SHP77 (cell line): ENCODE measurements at regions not wholly inside any gene's neighbourhood (a gene's known extent, or its start where the extent isn't known, plus 50 kb on each side); places are given as distances from the start of the nearest gene placed in this dataset.

Source experiments
- DNase-seq, 2 experiments: peaks; one replicate each; lab custom pipeline; 2025; lab: John Stamatoyannopoulos, UW

DNA sequence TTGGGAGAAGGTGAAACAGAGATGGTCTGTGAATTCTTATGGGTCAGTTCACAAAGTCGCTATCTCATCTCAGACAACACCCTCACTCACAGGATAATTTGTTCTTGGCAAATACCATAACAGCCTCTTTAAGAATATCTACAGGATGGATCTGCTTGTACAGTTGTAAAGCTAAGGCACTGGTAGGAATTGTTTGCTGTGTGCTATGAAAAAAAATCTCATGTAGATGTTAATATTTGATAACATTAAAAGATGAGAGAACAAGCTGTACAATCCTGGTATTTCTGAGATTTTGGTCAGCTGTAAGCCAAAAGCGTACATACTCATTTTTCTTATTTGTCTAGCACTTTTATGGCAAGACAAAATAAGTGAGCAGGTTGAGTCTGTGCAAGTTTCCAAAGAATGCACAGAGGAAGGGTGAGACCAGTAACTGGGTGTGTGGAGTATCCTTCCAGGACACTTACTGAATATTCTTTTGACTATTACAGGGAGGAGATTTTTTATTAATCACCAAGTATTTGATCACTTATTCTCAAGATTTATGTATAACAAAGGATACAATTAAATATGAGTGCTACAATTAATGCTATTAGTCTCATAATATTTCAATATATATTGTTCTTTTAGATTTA lies 814.5 kb upstream of the MIR17HG start:
- DNase-seq: no peak

DNA sequence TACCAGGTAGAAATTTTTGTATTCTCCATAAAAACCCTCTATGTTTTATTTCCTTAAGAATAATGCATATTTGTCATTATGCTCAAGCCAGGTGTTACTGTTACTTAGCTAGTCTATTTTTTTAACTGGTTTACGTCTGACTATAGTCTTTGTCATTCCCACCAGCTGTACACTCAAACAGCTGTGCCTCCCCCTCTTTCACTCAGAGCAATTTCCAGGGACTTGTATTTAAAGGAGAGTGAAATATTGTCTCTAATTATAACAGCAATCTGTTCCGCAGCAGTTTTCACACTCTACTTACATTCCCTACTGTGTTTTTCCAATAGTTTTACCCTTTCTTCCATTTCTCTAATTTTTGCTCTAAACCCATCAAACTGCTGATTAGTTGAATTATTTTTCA lies 813.6 kb upstream of the MIR17HG start:
- no peak for DNase-seq

DNA sequence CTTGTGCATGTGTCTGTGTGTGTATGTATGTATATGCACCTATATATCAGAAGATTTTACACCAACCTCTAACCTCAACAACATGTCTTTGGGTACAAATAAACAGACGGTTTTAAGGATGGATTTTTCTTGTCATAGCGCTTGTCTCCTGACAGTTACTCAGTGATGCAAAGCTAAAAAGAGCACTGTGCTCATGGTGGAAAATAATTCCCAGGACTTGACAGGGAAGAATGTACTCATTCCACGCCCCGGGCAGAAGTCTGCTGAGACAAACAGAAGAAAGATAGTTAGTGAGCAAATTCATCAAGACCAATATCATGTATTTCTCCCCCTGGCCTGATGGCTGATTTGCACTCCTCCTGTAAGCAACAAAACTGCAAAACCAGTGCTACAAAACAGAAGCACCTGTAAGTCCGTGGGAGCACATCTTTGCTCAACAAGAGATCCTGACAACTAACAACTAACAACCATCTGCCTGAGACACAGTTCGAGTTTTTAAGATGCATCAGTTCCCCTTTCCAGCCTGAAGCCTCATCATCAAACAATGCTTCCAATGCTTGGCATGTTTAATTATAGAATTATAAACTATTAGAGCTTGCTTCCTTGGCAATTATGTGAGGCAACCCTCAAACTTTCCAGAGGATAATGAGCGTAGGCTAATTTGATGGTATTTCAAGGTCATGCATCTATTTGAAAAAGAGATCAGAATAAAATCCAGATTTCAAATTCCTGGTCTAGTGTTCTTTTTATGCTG lies 812.7 kb upstream of the MIR17HG start:
- no peak for DNase-seq

DNA sequence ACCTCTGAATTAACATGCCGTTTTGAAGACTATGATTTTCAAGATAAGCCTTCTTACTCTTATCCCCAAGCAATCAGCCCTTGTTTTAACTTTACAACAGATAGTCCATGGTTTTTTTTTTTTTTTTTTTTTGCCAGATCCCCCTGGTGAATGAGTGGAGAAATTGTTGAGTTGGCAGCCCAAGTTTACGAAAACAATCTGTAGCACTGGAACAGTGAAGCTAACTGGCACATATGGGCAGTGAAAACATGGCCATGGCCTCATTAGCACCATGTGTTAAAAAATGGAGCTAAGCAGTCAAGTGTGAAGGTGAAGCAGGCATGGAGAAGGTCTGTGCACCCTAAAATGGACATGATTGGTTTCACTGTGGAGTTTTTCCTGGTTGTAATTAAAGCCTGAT lies 812.1 kb upstream of the MIR17HG start:
- DNase-seq: no peak

DNA sequence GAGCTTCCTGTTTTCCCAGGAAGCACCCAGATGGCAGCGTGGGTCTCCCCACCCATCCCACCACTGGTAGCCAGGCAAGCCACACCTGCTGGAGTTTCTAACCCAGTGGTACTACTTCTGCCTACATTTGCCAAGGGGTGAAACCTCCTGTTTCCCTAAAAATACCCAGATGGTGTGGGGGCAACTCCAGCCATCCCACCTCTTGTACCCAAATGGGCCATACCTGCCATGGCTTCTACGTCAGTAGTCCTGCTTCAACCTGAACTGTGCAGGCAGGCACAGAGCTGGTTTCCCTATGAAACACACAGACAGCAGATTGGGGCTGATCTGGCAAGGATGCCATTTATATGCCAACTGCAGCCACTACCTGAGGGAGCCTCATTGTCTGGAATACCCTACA lies 809.4 kb upstream of the MIR17HG start:
- no peak for DNase-seq

DNA sequence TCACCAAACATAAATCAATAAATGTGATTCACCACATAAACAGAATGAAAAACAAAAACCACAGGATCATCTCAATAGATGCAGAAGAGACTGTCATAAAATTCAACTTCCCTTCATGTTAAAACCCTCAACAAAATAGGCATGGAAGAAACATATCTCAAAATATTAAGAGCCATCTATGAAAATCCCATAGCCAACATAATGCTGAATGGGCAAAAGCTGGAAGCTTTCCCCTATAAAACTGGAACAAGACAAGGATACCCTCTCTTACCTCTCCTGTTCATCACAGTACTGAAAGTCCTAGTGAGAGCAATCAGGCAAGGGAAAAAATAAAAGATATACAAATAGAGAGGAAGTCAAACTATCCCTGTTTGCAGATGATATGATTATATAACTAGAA lies 806.1 kb upstream of the MIR17HG start:
- no peak for DNase-seq

DNA sequence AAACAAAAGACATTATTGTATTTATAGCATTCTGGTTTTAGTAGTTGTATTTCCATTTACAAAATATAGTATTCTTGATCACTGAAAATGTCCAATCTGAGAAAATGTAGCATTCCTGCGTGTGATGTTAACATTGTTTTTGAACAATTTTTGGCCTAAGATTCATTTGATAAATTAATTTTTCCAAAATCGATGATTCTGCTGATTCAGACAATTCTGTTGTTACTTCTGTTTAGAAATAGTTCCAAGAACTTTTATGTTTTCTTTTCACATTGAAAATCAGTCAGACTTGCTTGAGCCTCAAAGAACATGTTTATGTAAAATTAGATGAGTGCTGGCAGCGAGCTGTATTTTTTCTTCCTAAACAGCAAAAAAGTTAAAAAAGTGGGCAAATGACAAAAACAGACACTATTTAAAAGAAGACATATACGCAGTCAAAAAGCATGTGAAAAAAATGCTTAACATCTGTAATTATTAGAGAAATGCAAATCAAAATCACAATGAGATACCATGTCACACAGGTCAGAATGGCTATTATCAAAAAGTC lies 804.5 kb upstream of the MIR17HG start:
- DNase-seq: no peak

DNA sequence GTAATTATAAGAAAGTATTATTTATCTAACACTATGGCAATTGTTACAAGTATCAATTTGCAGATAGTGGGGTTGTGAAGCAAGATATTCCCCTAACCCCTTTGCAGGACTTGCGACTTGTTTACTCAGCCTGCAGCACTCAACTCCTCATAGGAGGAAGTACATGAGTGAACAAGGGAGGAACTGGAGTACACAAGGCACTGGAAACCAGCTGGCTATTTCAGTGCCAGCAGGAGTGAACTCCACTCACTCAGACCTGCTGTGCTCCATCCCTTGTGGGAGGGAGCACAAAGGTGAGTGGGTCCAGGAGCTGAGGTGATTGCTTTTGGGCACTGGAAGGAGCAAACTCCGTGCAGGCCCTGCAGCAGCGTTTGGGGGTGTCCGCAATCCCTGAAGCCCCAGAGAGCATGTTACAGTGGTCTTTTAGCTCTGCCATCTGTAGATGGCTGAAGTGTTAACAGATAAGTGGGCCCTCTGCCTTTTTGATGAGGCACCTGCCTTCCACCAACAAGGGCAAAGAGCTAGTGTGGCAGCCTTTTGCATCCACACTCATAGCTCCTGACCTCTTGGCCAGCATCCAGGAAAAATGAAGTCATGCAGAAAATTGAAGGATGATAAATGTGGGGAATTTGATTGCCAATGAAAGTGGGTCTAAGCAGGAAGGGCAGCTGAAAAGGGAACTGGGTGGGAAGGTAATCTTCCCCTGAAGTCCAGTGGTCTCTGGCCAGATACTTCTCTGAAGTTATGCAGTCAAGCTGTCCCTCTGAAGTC lies 802.2 kb upstream of the MIR17HG start:
- peak; percentile 99 for DNase-seq

DNA sequence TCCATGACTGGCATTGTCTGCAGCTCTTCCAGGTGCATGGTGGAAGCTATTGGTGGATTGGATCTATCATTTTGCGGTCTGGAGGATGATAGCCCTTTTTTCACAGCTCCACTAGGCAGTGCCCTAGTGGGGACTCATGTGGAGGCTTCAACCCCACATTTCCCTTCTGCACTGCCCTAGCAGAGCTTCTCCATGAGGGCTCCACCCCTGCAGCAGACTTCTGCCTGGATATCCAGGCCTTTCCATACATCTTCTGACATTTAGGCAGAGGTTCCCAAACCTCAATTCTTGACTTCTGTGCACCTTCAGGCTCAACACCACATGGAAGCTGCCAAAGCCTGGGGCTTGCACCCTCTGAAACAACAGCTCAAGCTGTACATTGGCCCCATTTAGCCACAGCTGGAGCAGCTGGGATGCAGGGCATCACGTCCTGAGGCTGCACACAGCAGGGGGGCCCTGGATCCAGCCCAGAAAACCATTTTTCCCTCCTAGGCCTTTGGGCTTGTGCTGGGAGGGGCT lies 800.2 kb upstream of the MIR17HG start:
- no peak for DNase-seq

DNA sequence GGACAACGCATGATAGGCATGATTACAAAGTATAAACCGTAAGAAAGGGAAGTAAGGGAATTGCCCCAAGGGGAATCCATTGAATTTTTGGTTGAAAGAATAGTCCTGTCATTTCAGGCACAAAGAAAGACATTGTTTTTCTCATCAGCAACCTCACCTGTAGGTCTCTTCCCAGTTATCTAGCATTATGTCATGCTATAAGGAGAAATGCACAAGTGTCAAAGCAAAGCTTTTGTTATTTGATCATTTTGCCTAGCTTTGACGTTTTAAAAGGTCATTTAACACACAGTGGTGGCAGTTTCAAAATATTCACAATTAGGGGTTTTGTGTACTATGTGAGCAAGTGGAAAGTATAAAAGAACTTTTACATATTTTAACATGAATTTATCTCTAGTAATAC lies 796.2 kb upstream of the MIR17HG start:
- DNase-seq: no peak

DNA sequence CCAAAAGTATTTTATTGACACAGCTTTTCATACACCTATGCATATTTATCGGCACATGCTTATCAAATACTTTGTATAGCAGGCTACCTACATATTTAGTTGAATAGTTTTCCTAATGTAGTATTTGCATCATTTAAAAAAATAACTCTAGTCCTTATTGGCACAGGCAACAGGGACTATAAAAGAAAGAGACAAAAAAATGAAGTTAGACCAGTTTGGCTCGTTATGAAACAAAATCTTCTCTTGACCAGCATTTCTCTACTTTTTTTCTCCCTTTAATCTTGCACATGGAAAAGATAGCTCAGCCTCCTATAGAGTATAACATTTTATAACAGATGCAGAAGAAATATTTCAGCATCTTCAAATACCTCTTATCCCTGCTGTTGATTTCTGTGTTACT lies 794.8 kb upstream of the MIR17HG start:
- no peak for DNase-seq

DNA sequence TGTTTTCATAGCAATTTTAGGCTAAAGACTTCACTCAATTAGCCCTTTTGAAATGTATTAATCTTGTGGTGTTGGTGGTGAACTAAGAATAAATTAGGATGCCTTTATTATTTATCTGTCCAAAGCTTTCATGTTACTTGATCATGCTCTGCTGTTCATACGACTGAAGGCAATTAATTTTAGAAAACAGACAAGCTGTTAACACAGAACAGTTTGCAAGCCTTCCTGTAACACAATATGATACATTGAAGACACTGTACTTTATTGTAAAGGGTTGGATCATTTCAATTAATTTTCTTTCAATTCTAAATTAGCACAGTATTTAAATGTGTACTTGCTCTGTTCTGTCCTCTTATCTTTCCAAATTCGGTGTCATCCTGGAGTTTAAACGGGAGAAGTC lies 794.3 kb upstream of the MIR17HG start:
- peak in 1 of 2 experiments; percentile 35 for DNase-seq

DNA sequence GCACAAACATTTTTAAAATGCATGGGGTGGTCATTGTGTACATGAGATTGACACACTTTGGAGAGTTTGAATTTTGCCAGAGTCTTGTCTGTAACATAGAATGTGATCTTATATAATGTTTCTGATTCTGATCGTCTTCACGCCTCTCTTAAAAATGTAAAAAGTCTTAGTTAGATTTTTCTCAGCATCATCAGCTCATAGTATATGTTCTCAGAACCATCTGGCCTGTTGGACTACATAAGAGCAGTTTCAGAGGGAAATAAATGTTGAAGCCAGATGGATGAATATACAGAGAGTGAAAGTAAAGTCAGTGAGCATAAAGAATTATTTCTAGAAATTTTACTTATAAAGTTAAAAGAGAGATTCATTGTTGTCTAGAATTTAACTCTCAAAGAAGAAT lies 789.9 kb upstream of the MIR17HG start:
- DNase-seq: no peak

DNA sequence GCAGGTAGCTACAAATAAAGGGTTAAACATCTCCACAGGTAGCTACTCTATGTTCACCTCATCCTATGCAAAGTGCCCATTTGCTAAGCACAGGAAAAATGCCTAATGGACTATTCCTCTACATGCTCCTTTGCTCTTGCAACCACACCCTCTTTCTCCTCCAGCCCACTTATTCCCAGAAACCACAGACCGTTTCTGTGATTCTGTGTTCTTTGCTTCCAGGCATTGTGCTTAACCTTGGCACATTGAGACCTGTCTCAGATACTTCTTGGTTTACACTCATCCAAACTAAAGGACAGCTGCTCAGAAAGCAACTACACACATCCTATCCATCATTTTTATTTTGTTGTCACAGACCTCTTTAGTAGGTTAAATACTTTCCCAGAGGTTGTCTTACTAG lies 785.0 kb upstream of the MIR17HG start:
- no peak for DNase-seq

DNA sequence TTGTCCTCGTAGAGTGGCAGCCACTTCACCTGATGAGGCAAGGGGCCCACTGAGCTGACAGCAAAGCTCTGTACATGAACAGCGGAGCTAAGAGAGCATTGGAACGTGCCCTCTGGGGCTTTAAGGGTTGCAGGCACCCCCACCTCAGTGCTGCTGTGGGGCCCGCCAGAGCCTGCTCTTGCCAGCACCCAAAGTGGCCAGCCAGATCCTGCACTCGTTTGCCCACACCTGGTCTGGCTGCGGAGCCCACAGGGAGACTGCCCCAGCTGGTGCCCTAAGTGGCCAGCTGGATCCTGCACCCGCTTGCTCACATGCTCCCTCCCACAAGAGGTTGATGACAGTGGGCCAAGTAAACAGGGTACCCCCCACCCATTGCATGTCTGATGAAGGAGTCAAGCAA lies 783.4 kb upstream of the MIR17HG start:
- peak in 1 of 2 experiments; percentile 20 for DNase-seq

DNA sequence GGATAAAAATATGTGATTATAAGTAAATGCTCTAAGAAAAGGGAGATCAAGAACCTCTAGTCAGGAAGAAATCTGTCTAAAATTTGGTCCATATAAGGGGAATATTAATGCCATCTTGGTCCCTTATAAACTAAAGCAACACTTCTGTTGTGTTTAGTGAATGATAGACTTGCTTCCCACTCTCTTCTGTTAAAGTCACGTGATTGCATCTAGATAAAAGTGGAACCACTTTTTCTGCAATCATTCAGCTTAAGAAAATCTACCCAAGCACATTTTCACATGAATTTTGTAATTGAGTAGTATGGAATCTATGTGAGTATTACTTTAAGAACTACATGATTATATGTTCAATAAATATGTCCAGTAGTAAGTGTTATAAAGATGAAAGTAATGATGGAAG lies 782.9 kb upstream of the MIR17HG start:
- no peak for DNase-seq

DNA sequence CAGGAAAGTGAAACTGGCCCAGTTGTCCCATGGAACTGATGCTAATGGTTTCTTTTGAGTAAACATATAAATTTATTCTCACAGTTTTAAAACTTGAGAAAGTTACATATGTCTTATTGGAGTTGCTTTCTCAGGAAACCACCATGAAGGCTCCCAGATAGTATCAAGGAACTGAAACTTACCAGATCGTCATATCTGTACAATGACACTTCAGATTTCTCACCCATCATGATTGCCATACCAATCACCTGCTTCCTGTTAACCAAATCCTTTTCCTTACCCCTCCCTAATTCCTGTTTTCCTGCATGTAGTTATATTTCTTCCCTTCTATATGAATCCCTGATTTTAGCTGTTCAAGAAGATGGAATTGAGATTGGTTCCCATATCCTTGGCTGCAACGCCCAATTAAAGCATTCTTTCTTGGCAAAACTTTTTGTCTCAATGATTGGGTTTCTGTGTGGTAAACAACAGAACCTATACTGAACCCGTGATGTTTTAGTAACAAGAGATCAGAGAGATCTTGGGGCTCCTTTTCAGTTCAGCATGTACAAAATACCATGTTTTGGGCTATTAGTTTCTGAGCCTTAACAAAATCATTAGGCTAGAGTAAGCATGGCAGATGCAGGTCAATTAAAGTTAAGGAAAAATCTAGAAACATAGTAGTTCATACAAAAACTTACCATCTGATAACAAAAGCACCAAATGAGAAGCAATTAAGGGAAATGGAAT lies 781.3 kb upstream of the MIR17HG start:
- DNase-seq: no peak

DNA sequence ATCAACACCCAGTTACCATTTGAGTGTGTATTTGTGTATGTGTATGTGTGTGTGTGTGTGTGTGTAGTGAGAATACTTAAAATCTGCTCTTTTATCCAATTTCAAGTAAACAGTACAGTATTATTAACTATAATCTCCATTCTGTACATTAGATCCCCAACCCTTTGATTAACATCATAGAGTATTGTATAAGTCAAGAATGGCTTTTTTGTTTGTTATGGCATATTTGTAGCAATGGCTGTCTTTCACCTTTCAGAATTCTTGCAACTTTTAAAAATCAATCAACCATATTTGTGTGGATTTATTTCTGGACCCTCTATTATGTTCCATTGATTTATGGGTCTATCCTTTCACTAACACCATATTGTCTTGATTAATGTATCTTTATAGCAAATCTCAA lies 779.3 kb upstream of the MIR17HG start:
- no peak for DNase-seq

DNA sequence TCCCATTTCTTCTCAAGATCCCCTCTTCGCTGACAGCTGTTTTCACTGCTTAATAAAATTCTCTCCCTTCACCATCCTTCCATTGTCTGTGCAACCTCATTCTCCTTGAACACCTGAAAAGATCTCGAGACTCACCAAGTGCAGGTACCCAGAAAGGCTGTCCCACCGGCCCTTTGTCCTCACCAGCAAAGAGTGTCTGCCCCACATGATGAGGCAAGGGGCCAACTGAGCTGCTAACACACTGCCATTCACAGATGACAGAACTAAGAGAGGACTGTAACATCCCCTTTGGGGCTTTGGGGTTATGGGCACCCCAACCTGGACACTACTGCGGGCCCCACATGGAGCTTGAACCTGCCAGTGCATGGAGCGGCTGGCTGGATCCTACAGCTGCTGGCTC lies 771.4 kb upstream of the MIR17HG start:
- no peak for DNase-seq

DNA sequence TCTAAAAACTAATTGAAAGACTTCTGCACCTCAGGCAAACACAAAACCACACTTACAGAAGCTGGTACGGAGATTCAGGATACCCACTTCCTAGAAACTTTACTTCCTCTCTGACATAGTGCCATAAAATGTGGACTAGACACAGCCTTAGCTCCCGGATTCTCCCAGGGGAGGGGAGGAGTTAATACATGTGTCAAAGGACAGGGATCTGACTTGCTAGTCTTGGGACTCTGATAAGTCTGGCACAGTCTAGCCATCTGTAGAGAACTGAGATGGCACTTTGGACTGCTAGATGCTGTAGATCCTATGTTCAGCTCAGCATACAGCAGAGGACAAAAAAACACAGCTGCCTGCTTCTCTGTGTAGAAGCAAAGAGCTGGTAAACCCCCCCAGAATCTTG lies 769.8 kb upstream of the MIR17HG start:
- no peak for DNase-seq

DNA sequence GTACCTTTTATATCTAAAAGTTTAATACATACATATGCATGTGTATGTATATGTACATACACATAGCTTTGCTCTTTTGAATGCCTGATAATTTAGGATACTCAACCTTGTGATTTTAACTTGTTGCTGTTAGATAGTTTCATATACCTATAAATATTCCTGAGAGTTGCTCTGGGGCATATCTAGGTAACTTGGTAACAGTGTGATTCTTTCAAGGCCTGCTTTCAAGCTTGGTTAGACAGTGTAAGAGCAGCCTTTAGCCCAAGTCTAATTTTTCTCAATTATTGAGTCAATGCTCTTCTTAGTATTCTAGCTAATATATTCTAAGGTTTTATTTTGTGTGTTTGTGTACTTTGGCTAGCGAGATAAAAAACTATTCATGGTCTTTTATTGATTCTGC lies 762.1 kb upstream of the MIR17HG start:
- no peak for DNase-seq
